GM10248 (cell line): ENCODE measurements at regions not wholly inside any gene's neighbourhood (a gene's known extent, or its start where the extent isn't known, plus 50 kb on each side); places are given as distances from the start of the nearest gene placed in this dataset.
"Not testable (repeated sequence)": the region's sequence is repeated elsewhere in the genome, so short reads cannot be mapped to it uniquely, and the experiment has no call there.

Experiments used
- CTCF ChIA-PET: fragments of 300-600 bp; sonication (Branson Sonifier 250); formaldehyde crosslinking; extraction: SDS; loops from one replicate; lab custom pipeline; 2021; ENCODE audit warnings: antibody characterized with exemption; lab: Yijun Ruan, JAX
- POLR2A ChIA-PET: fragments of 350-650 bp; sonication (Branson Sonifier 250); formaldehyde crosslinking; extraction: SDS; loops from one replicate; lab custom pipeline; 2020; ENCODE audit warnings: antibody characterized with exemption; lab: Yijun Ruan, JAX
- DNase-seq: peaks from one replicate; pipeline ENCODE4 v3.0.0; 2012; ENCODE audit errors: extremely low spot score
- TF ChIP-seq, protein P1 (sequence below): IDR thresholded peaks from 2 replicates; pipeline ENCODE4 v1.5.1; 2012; ENCODE audit warnings: mild to moderate bottlenecking, low read depth; ENCODE audit errors: extremely low read depth, missing control alignments, control extremely low read depth

DNA sequence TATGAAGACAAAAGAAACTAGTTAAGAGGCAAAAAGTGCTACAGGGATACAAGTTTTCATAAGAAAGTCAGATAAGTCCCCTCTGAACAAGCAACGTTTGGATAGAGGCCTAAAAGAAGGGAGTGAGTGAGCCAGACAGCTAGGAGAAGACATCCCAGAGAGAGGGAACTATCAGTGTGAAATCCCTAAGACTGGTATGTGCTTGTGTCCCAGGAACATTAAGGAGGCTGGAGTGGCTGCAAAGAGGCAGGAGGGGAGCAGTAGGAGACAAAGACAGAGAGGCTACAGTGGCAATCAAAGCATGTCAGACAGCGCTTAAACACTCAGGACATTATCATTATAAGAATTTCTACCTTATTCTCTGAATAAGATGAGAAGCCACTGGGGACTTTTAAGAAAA is 139.1 kb upstream of the STK32A start:
- ChIA-PET POLR2A (no interaction called here), CTCF (interaction anchor here (1.0 kb wide), 1 partner anchor 93 kb away, joined by 3 read pairs; no protein-coding TSS in a partner anchor)
- DNase-seq, result no peak
- TF ChIP-seq, protein P1, sequence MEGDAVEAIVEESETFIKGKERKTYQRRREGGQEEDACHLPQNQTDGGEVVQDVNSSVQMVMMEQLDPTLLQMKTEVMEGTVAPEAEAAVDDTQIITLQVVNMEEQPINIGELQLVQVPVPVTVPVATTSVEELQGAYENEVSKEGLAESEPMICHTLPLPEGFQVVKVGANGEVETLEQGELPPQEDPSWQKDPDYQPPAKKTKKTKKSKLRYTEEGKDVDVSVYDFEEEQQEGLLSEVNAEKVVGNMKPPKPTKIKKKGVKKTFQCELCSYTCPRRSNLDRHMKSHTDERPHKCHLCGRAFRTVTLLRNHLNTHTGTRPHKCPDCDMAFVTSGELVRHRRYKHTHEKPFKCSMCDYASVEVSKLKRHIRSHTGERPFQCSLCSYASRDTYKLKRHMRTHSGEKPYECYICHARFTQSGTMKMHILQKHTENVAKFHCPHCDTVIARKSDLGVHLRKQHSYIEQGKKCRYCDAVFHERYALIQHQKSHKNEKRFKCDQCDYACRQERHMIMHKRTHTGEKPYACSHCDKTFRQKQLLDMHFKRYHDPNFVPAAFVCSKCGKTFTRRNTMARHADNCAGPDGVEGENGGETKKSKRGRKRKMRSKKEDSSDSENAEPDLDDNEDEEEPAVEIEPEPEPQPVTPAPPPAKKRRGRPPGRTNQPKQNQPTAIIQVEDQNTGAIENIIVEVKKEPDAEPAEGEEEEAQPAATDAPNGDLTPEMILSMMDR, result no peak

DNA sequence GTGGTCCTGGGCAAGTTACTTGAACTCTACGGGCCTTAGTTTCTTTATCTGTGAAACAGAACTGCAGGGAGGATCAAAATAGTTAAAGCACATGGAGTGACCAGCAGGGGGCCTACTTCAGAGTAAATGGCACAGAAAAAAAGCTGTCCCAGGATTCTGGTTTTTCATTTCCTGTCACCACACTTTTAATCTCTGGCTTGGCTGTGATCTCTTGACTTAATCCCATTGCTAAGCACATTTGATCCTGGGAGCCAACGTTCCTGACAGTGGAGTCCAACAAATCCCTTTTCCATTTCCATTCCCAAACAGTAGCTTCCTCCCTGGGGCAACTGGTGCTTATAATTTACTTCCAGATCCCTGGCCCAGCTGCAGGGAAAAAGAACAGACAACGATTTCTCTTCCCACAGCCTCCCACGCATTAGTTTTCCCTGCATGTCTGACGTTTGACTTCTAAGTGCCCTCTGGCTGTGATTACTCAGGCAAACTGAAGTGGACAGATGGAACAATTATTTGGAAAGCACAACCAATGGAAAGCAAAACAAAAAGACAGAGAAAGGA is 136.5 kb upstream of the STK32A start:
- ChIA-PET POLR2A (no interaction called here), CTCF (interaction anchor here (0.7 to 4.7 kb wide), 12 partner anchors 9 to 313 kb away, joined by 3 to 29 read pairs (median 4); no protein-coding TSS in a partner anchor)
- DNase-seq, result peak; percentile 24

DNA sequence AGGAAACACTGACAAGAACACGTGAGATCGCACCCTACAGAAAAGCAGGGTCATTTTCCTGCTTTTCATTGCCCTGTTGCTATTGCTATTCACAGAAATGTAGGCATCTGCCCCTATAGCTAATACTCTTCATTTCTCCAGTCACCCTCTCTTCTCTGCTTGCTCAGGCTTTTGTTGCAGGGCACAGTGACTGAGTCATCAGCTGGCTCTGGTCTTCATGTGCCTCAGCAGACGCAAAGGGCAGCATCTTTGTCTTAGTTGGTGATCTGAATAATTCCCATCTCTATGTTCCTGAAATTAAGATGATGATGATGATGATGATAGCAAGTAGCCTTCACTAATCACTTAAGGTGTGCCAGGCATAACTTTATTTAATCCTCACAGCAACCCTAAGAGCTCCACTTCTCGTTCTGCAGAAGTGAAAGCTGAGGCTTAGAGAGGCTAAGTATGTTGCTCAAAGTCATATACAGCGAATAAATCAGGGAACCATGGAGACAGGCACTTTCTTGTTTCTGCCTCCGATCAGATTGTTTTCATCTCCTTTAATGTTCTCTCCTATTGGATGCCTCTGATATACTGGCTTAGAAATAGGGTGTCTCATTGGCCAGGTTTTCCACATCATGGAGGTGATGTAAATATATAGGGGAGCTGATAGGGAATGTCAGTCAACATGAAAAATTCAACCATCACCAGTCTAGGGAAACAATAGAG is 133.0 kb upstream of the STK32A start:
- CTCF ChIA-PET, result interaction anchor here (1.1 kb wide), 1 partner anchor 87 kb away, joined by 4 read pairs; no protein-coding TSS in a partner anchor
- TF ChIP-seq, protein P1, result no peak
- no peak for DNase-seq
- POLR2A ChIA-PET, result no interaction called here

More for the DNA sequence above, 136.5 kb upstream of the STK32A start:
- TF ChIP-seq, protein P1, result peak; percentile 19

DNA sequence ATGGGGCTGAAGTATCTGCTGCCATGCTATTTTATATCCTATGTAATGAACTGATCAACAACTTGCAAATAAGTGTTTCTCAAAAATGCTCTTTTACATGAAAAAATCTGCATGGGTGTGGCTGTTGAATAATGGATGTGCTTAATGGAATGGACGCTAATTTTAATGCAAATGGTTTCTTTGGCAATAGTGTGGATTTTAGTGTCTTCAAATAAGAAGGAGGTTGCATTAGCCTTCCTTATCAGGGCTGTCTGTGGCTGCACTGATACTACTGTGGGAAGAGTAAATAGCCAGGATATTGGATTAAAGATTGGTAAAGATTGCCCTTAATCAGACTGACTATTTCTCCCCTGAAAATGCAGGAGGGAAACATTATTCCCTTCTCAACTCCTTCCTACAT is 121.9 kb upstream of the STK32A start:
- ChIA-PET POLR2A (no interaction called here), CTCF (no interaction called here)
- TF ChIP-seq, protein P1, result no peak
- no peak for DNase-seq

DNA sequence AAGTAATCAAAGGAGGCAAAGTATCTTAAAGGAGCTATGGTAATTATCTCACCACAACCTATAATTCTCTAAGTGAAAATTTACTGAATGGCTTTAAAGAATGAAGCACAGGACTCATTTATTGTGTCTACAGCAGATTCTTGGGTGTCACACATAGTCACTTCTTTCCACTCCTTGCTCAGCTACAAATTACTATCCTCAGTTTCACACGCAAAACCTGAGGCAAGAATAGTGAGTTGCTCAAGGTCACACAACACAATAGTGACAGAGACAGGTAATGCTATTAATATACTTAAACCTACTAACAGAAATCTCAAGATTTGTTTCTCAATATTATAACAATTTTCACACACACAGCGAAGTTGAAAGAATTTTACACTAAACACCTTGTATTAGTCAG is 120.9 kb upstream of the STK32A start:
- TF ChIP-seq, protein P1, result no peak
- POLR2A ChIA-PET, result no interaction called here
- no peak for DNase-seq
- CTCF ChIA-PET, result no interaction called here

DNA sequence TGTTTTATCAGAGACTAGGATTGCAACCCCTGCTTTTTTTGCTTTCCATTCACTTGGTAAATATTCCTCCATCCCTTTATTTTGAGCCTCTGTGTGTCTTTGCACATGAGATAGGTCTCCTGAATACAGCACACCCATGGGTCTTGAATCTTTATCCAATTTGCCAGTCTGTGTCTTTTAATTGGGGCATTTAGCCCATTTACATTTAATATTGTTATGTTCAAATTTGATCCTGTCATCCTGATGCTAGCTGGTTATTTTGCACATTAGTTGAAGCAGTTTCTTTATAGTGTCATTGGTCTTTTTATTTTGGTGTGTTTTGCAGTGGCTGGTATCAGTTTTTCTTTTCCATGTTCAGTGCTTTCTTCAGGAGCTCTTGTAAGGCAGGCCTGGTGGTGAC is 95.1 kb upstream of the STK32A start:
- CTCF ChIA-PET, result interaction anchor here (1.4 kb wide), 1 partner anchor 42 kb away, joined by 4 read pairs; no protein-coding TSS in a partner anchor
- DNase-seq, POLR2A ChIA-PET: not testable (repeated sequence)

DNA sequence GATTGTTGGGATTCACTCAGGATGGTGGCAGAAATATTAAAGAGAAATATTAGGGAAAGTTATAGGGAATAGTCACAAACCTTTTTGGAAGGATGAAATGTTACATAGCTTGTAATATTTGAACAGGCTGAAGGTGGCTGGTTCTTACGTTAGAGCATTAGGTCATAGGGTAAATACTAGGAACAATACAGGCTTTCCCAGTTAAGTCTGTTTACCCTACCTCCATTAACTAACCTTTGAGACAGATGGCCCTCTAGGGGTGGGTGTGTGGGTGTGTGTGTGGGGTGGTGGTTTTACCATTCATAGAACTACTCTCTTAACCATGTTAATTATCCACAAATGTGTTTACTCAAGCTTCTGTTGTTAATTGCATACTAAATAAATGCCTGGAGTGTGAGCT is 94.3 kb upstream of the STK32A start:
- ChIA-PET POLR2A (no interaction called here), CTCF (interaction anchor here (1.4 kb wide), 1 partner anchor 43 kb away, joined by 4 read pairs; no protein-coding TSS in a partner anchor)
- TF ChIP-seq, protein P1, result no peak
- no peak for DNase-seq

DNA sequence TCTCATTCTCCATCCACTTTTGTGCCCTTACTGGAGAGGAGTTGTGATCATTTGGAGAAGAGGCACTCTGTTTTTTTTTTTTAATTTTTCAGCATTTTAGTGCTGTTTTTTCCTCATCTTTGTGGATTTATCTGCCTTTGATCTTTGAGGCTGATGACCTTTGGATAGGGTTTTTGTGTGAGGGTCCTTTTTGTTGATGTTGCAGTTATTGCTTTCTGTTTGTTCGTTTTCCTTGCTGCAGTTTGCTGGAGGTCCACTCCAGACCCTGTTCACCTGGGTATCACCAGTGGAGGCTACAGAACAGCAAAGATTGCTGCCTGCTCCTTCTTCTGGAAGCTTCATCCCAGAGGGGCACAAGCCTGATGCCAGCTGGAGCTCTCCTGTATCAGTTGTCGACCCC is 93.2 kb upstream of the STK32A start:
- DNase-seq, POLR2A ChIA-PET, CTCF ChIA-PET: not testable (repeated sequence)
